ENCODE measurements at regions not wholly inside any gene's neighbourhood (a gene's known extent, or its start where the extent isn't known, plus 50 kb on each side); places are given as distances from the start of the nearest gene placed in this dataset.

- TF ChIP-seq POLR2AphosphoS5 (IDR thresholded peaks at IDR 0.05; ENCODE audit: low read depth, low read length) (no peak), REST (IDR thresholded peaks at IDR 0.05; ENCODE audit: low read depth, low read length) (no peak), SMC3 (IDR thresholded peaks at IDR 0.05; ENCODE audit: low read depth, low read length) (no peak), CTCF (IDR thresholded peaks at IDR 0.05) (no peak)
Measured at GRCh38 chr13:107866032-107866940, 349.1 kb downstream of the LIG4 start.
